ENCODE measurements at regions not wholly inside any gene's neighbourhood (a gene's known extent, or its start where the extent isn't known, plus 50 kb on each side); places are given as distances from the start of the nearest gene placed in this dataset.
"Not testable (repeated sequence)": the region's sequence is repeated elsewhere in the genome, so short reads cannot be mapped to it uniquely, and the experiment has no call there.

GRCh38 chr17:31746884-31747495, 112.1 kb downstream of the COPRS start:
- DNase-seq: no peak

GRCh38 chr17:31745964-31746600, 113.0 kb downstream of the COPRS start:
- DNase-seq: no peak

- no peak for DNase-seq
Observed at GRCh38 chr17:31744511-31744951, 114.5 kb downstream of the COPRS start.

- no peak for DNase-seq
Observed at GRCh38 chr17:31743797-31744196, 115.2 kb downstream of the COPRS start.

GRCh38 chr17:31741371-31741770, 117.7 kb downstream of the COPRS start:
- DNase-seq: no peak

- no peak for DNase-seq
Observed at GRCh38 chr17:31740611-31741082, 118.4 kb downstream of the COPRS start.

- no peak for DNase-seq
Observed at GRCh38 chr17:31738996-31739699, 119.9 kb downstream of the COPRS start.

GRCh38 chr17:31738488-31738887, 120.6 kb downstream of the COPRS start:
- no peak for DNase-seq

- DNase-seq: no peak
Observed at GRCh38 chr17:31738067-31738466, 121.0 kb downstream of the COPRS start.

GRCh38 chr17:31736855-31737625, 122.0 kb downstream of the COPRS start:
- DNase-seq: no peak

- DNase-seq: no peak
Observed at GRCh38 chr17:31733326-31733725, 125.7 kb downstream of the COPRS start.

- not testable (repeated sequence) for DNase-seq
Observed at GRCh38 chr17:31731585-31732154, 127.4 kb downstream of the COPRS start.

- no peak for DNase-seq
Observed at GRCh38 chr17:31731118-31731517, 127.9 kb downstream of the COPRS start.

GRCh38 chr17:31726980-31727427, 132.0 kb downstream of the COPRS start:
- no peak for DNase-seq

GRCh38 chr17:31724619-31725018, 134.4 kb downstream of the COPRS start:
- no peak for DNase-seq

- DNase-seq: no peak
Observed at GRCh38 chr17:31724026-31724425, 135.0 kb downstream of the COPRS start.

- no peak for DNase-seq
Observed at GRCh38 chr17:31722251-31723056, 136.6 kb downstream of the COPRS start.

GRCh38 chr17:31721291-31722025, 137.6 kb downstream of the COPRS start:
- no peak for DNase-seq

GRCh38 chr17:31717251-31717650, 141.8 kb downstream of the COPRS start:
- not testable (repeated sequence) for DNase-seq

- DNase-seq: no peak
Observed at GRCh38 chr17:31715446-31715845, 143.6 kb downstream of the COPRS start.

GRCh38 chr17:31704483-31704882, 154.6 kb downstream of the COPRS start:
- DNase-seq: no peak
